ENCODE measurements at regions not wholly inside any gene's neighbourhood (a gene's known extent, or its start where the extent isn't known, plus 50 kb on each side); places are given as distances from the start of the nearest gene placed in this dataset.
A peak's percentile ranks its signal among the peaks of the same experiment; 100 is the strongest.

GRCh38 chr6:138685257-138685656 lies 88.3 kb upstream of the CCDC28A start:
- H3K4me3 Mint-ChIP-seq: no peak overlapping the region
- no peak overlapping the region for H3K27ac Mint-ChIP-seq
- H3K27me3 Mint-ChIP-seq: peaks cover 2% of the 10 kb centered on the region
- no peaks in the 10 kb centered on the region for H3K9me3 Mint-ChIP-seq
- no peaks in the 10 kb centered on the region for H3K4me1 Mint-ChIP-seq
- no peaks in the 10 kb centered on the region for H3K36me3 Mint-ChIP-seq

- no peaks in the 10 kb centered on the region for H3K36me3 Mint-ChIP-seq
- no peak overlapping the region for H3K27ac Mint-ChIP-seq
- no peaks in the 10 kb centered on the region for H3K4me1 Mint-ChIP-seq
- H3K4me3 Mint-ChIP-seq: no peak overlapping the region
- H3K27me3 Mint-ChIP-seq: peaks cover 2% of the 10 kb centered on the region
- no peaks in the 10 kb centered on the region for H3K9me3 Mint-ChIP-seq
Observed at GRCh38 chr6:138685781-138686180, 87.8 kb upstream of the CCDC28A start.

DNA sequence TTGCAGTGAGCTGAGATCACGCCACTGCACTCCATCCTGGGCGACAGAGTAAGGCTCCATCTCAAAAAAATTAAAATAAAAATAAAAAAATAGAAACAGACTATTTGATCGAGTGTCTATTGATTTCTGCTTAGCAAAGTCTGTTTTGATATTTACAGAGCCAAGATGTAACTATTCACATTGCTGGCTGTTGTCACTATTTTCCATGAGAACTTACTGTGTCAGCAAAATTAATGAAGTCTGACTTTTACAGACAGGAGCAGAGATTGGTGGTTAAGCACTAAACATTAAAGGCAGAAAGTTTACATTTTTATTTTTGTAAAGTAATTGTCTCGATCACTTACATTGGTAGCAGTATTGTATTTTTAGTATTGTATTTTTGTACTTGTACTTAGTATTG lies 85.0 kb upstream of the CCDC28A start:
- H3K9me3 Mint-ChIP-seq: no peaks in the 10 kb centered on the region
- H3K27me3 Mint-ChIP-seq: peaks cover 9% of the 10 kb centered on the region
- no peaks in the 10 kb centered on the region for H3K36me3 Mint-ChIP-seq
- no peak overlapping the region for H3K27ac Mint-ChIP-seq
- H3K4me1 Mint-ChIP-seq: peaks cover 7% of the 10 kb centered on the region
- no peak overlapping the region for H3K4me3 Mint-ChIP-seq

DNA sequence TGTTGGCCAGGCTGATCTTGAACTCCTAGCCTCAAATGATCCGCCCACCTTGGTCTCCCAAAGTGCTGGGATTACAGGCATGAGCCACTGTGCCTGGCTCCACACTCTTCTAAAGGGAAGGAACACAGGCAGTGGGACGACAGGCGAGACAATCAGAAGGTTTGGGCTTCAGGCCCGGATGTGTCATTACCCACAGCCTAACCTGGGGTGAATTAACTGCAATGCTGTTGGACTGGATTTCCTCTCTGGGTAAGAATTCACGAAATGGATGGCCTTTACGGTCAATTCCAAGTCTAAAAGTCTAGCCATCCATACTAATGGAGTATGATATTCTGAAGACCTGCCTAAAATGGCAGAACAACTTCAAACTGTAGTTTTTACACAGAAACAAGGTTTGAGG lies 83.7 kb upstream of the CCDC28A start:
- H3K9me3 Mint-ChIP-seq: no peaks in the 10 kb centered on the region
- H3K27ac Mint-ChIP-seq: no peak overlapping the region
- H3K4me1 Mint-ChIP-seq: peaks cover 7% of the 10 kb centered on the region
- H3K4me3 Mint-ChIP-seq: no peak overlapping the region
- no peaks in the 10 kb centered on the region for H3K36me3 Mint-ChIP-seq
- H3K27me3 Mint-ChIP-seq: peaks cover 11% of the 10 kb centered on the region

DNA sequence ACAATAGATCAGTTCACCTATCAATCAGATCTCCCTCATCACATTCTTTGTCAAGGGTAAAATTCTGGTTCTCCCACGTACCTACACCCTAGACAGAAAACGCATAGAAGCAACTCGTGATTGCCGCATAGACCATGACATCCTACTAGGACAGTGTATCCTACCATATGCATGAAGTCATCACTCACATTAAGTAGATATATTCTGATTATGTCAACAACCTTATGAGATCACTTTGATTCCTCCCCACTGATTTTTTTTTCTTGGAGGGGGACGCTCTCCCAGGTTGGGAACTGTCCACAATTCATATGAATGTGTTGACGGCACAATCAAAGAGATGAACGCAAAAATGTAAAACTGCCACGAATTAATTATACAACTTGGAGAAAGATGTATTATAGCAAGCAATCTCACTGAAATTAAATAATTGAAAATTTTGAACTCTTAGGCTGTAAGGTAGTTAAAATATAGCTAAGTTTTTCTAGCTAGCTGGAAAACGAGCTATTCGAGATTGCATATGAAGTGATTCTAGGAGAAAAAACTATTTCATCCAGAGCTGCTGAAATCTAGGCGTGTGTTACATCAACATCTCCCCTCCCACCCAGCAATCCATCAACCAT lies 82.5 kb upstream of the CCDC28A start:
- H3K4me3 Mint-ChIP-seq: peak overlapping the region; percentile 81
- no peak overlapping the region for H3K27ac Mint-ChIP-seq

GRCh38 chr6:138691595-138692057 lies 81.9 kb upstream of the CCDC28A start:
- Mint-ChIP-seq H3K4me3 (peak overlapping the region; percentile 81), H3K9me3 (no peaks in the 10 kb centered on the region), H3K4me1 (peaks cover 7% of the 10 kb centered on the region), H3K36me3 (no peaks in the 10 kb centered on the region), H3K27me3 (peaks cover 19% of the 10 kb centered on the region), H3K27ac (no peak overlapping the region)

More for the DNA sequence above, 82.5 kb upstream of the CCDC28A start:
- Mint-ChIP-seq H3K27me3 (peaks cover 19% of the 10 kb centered on the region), H3K4me1 (peaks cover 7% of the 10 kb centered on the region), H3K36me3 (no peaks in the 10 kb centered on the region), H3K9me3 (no peaks in the 10 kb centered on the region)

GRCh38 chr6:138692058-138692977 lies 81.3 kb upstream of the CCDC28A start:
- Mint-ChIP-seq H3K36me3 (no peaks in the 10 kb centered on the region), H3K4me1 (peaks cover 7% of the 10 kb centered on the region), H3K4me3 (peak overlapping the region; percentile 81), H3K9me3 (no peaks in the 10 kb centered on the region), H3K27ac (no peak overlapping the region), H3K27me3 (peaks cover 19% of the 10 kb centered on the region)

- H3K4me1 Mint-ChIP-seq: peaks cover 7% of the 10 kb centered on the region
- peak overlapping the region; percentile 85 for H3K4me3 Mint-ChIP-seq
- H3K27me3 Mint-ChIP-seq: peaks cover 19% of the 10 kb centered on the region
- no peaks in the 10 kb centered on the region for H3K36me3 Mint-ChIP-seq
- H3K27ac Mint-ChIP-seq: no peak overlapping the region
- no peaks in the 10 kb centered on the region for H3K9me3 Mint-ChIP-seq
Observed at GRCh38 chr6:138692978-138693909, 80.3 kb upstream of the CCDC28A start.

GRCh38 chr6:138695193-138695592 lies 78.4 kb upstream of the CCDC28A start:
- Mint-ChIP-seq H3K9me3 (no peaks in the 10 kb centered on the region), H3K36me3 (no peaks in the 10 kb centered on the region), H3K4me3 (no peak overlapping the region)

GRCh38 chr6:138714493-138714892 lies 59.1 kb upstream of the CCDC28A start:
- H3K9me3 Mint-ChIP-seq: peaks cover 7% of the 10 kb centered on the region
- H3K4me3 Mint-ChIP-seq: no peak overlapping the region
- no peak overlapping the region for H3K27ac Mint-ChIP-seq
- H3K36me3 Mint-ChIP-seq: no peaks in the 10 kb centered on the region
- peaks cover 26% of the 10 kb centered on the region for H3K27me3 Mint-ChIP-seq
- no peaks in the 10 kb centered on the region for H3K4me1 Mint-ChIP-seq

More at GRCh38 chr6:138695193-138695592, 78.4 kb upstream of the CCDC28A start:
- peaks cover 7% of the 10 kb centered on the region for H3K4me1 Mint-ChIP-seq
- H3K27ac Mint-ChIP-seq: no peak overlapping the region
- H3K27me3 Mint-ChIP-seq: peaks cover 19% of the 10 kb centered on the region

DNA sequence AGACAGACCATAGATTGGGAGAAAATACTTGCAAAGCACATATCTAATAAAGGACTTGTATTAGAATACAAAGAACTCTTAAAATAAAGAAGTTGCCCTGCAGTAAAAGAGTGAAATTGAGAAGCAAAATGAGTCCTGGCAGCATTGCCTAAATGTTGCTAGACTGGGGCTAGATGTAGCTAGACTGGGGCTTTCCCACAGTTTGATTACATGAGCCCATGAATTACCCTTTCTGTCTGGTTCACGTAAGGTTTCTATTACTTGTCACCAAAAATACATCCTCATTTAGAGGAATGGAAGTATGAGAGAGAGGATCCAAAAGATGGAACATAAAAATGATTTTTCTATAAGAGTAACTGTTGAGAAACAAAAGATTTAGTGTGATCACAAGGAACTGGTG lies 57.6 kb upstream of the CCDC28A start:
- Mint-ChIP-seq H3K4me1 (no peaks in the 10 kb centered on the region), H3K9me3 (peaks cover 7% of the 10 kb centered on the region), H3K4me3 (no peak overlapping the region), H3K27me3 (peaks cover 25% of the 10 kb centered on the region), H3K27ac (no peak overlapping the region), H3K36me3 (no peaks in the 10 kb centered on the region)

GRCh38 chr6:138716971-138717665 lies 56.5 kb upstream of the CCDC28A start:
- Mint-ChIP-seq H3K4me1 (no peaks in the 10 kb centered on the region), H3K27ac (no peak overlapping the region), H3K27me3 (peaks cover 21% of the 10 kb centered on the region), H3K36me3 (no peaks in the 10 kb centered on the region), H3K9me3 (peaks cover 7% of the 10 kb centered on the region), H3K4me3 (no peak overlapping the region)

GRCh38 chr6:138719011-138719635 lies 54.4 kb upstream of the CCDC28A start:
- H3K36me3 Mint-ChIP-seq: no peaks in the 10 kb centered on the region
- H3K27ac Mint-ChIP-seq: no peak overlapping the region
- H3K4me3 Mint-ChIP-seq: no peak overlapping the region
- no peaks in the 10 kb centered on the region for H3K4me1 Mint-ChIP-seq
- peaks cover 14% of the 10 kb centered on the region for H3K27me3 Mint-ChIP-seq
- peaks cover 7% of the 10 kb centered on the region for H3K9me3 Mint-ChIP-seq

DNA sequence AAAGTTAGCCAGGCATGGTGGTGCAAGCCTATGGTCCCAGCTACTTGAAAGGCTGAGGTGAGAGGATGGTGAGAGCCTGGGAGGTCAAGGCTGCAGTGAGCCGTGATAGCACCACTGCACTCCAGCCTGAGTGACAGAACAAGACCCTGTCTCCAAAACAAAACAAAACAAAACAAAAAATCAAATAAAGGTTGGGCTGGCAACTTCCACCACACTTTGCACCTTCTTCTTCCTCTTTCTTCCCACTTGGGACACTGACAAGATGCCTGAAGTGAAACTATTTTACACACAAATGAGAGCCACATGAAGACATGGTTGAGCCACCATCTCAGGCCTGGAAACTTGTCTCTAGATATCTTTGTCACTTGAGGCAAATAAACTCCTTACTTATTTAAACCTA lies 53.8 kb upstream of the CCDC28A start:
- Mint-ChIP-seq H3K9me3 (peaks cover 5% of the 10 kb centered on the region), H3K36me3 (no peaks in the 10 kb centered on the region), H3K27me3 (peaks cover 14% of the 10 kb centered on the region), H3K4me3 (no peak overlapping the region), H3K27ac (no peak overlapping the region), H3K4me1 (no peaks in the 10 kb centered on the region)

Measured in activated naive CD4-positive, alpha-beta T cell treated with anti-CD3 and anti-CD28 coated beads, Interleukin-2, amount 50 U/mL, for 24 hours (primary cell).